CD4-positive, alpha-beta T cell treated with Interleukin-2 at 100 ng/mL for 4 hours (primary cell): ENCODE measurements at regions not wholly inside any gene's neighbourhood (a gene's known extent, or its start where the extent isn't known, plus 50 kb on each side); places are given as distances from the start of the nearest gene placed in this dataset.
A peak's percentile ranks its signal among the peaks of the same experiment; 100 is the strongest.
"Not testable (repeated sequence)": the region's sequence is repeated elsewhere in the genome, so short reads cannot be mapped to it uniquely, and the experiment has no call there.

ENCODE experiments used
- DNase-seq: peaks from one replicate; pipeline ENCODE4 v3.0.0-alpha.2; 2020; ENCODE audit warnings: low spot score

DNA sequence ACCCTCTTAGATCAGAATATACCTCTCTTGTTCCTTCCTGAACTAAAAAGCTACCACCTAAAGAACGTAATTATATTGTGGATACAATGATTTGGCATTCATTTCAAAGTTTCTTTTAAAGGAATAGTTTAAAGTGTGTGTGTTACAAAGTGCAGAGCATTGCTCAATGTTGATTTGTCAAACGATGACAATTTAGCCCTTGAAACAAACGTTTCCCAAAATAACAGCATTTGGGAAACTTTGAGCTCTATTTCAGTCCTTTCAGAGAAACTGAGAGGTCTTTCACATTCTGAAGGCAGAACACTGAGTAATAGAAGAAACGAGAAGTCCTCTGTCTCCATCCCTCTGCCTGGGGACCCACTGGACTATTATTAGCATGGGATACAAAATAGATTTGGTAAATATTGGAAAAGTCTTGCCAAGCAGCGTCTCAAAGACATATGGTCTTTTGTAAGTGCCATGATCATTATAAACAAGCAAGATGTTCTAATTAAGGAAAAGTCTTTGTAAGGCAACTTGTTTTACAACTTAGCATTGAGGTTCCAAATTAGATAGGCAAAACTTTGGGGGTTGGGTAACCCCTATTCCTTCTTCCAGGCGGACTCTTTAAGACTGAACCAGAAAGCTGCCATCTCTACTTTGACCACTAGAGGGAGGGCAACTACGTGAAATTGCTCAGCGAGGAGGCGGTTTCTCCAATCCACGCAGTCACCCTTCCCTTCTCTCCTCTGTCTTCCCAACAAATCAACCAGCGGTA is 208.8 kb downstream of the RNF144B start:
- peak; percentile 55 for DNase-seq

DNA sequence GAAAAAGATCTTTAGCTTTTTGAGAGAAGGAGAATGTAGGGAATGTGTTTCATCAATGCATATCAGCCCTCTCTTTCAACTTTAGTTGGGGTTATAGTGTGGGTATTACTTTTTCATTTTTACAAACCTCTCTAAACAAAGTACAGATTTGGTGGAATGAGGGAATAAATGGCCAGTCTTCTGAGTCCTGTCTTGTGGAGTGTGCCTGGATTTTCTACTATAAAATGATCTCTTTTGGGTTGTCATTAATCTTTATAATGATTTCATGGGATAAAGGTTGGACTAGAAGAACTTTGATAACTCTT is 209.3 kb downstream of the RNF144B start:
- DNase-seq = no peak

DNA sequence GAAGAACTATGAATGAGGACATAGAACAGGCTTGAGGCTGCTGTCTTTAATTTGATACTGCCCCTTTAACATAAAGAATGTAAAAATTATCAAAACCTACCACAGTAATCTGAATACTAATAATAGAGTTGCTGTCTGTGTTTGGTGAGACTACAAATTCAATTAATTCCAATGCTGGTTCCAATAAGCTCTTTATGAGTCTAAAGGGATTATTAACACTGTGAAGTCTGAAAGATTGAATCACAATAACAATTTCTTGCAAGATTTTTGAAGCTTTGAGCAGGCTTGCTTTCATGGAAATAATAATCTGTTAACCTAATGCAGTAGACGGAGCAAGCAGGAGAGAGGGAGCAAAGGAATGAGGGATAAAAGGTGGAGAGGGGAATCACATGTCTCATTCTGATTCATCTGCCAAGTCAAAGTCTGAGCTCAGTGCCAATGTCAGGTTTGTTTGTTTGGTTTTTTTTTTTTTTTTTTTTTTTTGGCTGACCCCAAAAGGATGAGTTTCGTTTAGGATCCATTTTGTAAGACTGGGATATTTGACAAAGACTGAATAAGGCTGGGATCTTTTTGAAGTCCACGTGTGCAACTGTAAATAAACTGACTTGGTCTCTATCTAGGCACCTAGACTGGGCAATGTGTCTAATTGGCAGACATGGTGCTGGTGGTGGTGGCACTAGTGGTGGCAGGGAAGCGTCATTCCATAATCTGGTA is 211.6 kb downstream of the RNF144B start:
- DNase-seq = no peak

DNA sequence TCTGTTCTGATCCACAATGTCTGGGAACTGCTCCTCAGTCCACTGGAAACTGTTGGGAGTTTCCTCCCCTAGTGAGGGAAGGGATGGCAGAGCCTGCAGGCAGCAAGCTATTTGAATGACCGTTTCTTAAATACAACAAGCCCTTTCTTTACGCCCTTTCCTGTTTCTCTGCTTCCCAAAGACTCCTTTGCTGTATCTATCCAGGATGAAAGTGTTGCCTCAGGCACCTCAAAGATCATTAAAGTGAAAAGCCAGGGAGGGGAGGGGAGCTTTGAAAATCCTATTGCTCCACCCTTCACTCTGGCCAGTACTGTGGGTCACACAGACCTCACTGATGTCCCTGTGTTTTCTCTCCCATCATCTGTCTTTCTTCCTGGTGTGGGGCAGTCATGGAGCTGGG is 213.1 kb downstream of the RNF144B start:
- DNase-seq = no peak

DNA sequence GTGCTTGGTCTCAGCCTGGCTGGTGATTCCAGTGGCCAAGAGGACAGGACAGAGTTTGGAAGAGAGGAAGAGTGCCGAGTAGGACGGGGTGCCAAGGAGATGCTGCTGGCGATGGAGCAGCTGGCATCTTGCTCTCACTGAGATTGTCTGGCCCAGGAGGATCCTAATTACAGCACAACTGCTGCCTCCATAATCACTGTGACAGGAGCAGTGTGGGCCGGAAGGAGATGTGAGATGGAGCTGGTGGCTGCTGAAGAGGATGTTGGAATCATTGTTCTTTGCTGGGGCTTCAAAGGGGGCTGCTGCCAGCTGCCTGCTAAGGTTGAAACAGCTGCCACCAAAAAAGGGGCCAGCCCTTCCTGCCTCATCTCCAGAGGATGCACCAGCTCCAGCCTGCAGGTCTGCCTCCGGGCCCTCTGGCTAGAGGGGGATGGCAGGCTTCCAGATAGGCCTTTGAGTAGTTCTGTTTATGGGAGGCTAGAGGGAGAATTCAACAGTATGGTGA is 214.4 kb downstream of the RNF144B start:
- DNase-seq = no peak

DNA sequence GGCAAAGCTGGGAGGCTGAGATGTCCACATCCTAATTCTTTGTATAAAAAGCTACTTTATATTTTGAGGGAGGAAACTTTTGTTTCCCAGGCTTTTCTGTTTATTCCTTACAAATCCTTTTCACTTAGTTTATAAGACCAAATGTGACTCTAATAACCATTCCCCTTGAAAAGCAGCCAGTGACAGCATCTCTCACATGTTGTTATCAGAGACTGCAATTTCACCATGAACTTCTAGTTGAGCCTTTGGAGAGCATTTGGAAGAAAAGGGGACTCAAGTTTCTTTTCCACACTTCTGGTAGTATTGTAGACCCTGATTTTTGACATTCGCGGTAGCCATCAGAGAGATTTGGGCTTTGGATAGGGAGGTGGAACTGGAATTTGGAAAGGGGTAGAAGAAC is 215.8 kb downstream of the RNF144B start:
- DNase-seq = no peak

DNA sequence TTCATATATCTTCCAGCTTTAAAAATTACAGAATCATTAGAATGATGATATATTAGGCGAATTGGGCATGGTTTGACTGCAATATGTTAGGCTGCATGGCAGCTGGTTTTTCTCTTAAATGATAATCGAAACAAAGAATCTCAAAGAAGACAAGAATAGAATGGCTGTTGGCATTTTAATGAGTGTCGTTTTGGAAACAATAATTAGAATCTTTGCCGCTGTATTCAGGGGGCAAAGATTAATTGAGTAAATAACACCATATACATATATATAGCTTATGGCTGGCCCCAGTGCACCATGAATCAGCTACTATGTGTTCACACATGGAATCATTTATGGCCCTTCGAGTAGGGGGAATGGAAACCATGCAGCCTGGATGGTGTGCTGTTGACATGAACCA is 216.2 kb downstream of the RNF144B start:
- no peak for DNase-seq

DNA sequence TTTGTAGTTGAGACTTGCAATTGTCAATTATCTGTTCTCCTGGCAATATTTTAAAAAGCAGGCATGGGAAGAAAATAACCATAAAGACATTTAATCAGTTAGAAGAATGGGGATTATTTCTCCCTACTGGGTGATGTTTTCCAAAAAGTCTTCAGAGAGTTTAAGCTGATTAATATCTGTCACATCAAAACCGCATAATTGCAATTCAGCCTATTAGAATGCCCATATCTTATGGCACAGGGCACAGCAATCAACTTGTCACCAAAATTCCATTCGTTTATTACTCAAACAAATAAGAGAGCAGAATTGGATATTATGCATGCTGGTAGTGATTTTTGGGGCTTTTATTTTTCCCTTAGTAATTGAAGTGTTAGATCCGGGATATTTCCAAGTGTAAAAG is 218.7 kb downstream of the RNF144B start:
- DNase-seq = no peak

DNA sequence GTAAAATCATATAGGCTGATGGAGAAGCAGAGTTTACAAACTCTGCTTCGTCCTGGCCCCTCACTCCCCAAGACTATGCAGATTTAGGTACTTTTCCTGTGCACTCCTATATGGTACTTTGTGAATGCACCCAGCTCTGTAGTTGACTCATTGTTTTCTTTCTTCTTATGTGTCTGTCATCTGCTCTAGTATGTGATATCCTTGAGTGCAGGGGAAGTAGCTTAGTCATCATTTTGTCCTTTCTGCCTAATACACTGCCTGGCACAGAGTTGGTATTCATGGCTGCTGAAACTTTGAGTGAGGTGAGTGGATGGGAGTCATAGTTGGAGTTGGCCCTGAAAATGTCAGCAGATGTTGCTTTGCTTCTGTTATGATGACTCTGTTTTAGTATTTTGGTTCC is 222.6 kb downstream of the RNF144B start:
- no peak for DNase-seq

DNA sequence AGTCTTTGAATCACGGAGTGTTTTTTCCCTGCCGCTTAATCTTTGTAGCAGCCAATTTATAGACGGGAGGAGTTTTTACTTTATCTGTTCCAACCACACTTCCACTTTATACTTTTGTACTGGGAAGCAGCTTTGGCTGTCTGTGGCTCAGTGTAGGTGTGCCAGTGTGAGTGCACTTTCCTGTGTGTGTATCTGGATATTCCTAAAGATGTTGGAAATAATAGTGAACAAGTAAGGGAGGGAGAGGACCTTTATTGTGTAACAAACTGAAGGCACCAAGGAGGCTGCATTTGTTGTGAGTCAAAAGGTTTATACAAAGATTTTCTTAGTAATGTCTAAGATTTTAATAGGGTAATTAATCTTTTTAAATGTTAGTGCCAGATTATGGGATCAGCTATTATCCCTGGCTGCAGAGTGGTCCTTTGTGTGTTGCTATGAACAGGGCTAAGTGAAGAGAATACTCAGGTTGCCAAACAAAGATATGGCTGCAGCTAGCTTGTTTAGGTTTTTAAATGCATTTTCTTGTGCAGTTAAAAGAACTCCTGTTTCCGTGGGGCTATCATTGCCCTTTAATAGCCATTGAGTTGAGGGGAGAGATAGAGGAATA is 226.3 kb downstream of the RNF144B start:
- DNase-seq = no peak

DNA sequence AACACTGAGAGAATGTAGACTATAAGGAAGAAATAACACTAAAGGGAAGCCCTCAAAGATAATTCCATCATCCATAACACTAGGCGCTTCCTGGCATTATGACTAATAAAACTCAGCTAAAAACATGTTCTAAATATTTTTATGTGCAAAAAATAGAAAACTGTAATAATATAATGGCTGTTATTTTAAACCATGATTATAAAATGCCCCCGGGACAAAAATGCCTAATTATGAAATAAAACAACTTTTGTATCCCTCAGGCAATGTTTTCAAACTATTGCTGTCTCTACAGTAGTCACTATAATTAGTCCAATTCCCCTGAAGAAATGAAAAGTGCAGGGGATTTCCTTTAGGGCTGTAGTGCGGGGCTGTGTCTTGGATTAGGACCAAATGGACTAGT is 242.4 kb downstream of the RNF144B start:
- DNase-seq = no peak

DNA sequence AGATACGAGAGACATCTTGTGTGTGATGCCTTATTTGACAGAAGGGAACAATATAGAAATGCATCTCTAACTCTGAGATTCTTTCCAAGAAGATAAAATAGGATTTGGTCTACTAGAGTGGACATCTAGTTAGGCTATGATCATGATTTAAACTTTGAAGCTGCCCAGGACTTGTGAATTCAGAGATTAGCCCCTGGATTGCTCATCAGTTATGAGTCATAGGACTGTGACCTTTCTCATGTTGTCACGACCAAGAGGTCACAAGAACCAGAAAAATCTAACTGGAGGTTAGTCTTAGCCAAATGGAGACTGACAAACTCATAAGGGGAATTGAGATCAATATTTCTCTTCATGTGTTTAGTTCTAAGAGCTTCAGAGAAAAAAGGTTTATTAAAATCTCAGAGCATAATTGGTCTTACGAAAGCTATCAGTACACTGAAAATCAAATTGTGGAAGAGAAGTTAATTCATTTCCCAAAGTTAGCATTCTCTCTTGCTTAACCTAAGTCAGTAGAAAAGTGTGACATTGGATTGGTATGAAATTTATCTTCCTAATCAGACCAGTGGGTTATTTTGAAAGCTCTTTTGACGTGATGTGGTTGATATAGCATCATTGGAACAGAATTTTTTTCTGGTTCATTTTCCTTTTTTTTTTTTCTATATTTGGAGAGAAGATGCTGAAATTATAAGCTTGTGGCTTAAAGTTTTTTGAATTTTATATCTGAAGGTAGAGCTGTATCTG is 245.7 kb downstream of the RNF144B start:
- no peak for DNase-seq

DNA sequence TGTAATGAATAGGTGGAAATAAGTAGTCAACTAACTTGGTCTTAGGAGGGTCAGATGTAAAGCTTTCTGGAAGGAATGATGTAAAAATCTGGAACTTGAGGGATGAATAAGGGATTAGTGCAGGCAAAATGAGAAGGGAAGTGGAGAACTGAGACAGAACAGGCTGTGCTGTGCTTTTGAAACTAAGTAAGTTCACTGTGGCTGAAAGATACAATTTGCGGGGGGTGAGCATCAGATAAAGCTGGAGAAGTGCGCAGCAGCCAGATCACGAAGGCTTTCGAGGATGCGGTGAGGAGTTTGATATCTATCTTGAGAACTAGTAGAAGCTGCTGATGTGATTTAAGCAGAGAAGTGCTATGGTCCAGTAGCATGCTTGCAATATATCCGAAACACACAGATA is 247.8 kb downstream of the RNF144B start:
- no peak for DNase-seq

DNA sequence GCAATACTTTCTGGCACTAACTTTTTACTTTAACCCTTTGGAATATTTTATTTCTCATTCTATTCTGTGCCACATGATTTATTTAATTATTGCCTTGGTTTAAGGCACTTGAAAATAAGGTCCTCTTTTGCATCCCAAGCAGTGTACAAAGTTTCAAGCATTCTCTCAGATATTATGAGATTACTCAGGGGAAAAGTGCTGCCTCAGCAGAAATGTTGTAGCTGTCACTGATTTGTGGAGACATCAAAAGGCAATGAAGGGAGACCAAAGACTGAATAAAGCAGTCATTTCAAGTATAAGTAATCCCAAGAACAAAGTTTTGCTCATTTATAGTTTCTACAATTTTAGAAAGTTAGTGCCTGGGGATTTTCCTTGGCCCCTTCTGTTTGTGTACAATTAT is 253.0 kb downstream of the RNF144B start:
- no peak for DNase-seq

DNA sequence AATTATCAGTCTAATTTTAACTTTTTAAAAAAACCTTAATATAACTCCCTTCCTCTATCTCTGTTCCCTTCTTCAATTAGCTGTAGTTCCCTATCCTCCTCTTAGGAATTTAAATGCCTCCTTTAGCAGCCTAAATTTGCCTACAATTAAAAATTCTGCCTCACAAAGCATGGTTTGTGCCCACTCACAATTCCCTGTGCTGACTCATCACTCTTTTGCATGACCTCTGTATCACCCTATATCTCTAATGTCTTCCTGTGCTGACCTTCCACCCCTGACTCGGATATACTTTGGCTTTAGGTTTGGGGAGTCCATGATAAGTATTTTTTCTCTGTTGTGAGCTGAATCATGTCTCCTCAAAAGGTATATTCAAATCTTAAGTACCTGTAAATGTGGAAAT is 253.6 kb downstream of the RNF144B start:
- DNase-seq = no peak

DNA sequence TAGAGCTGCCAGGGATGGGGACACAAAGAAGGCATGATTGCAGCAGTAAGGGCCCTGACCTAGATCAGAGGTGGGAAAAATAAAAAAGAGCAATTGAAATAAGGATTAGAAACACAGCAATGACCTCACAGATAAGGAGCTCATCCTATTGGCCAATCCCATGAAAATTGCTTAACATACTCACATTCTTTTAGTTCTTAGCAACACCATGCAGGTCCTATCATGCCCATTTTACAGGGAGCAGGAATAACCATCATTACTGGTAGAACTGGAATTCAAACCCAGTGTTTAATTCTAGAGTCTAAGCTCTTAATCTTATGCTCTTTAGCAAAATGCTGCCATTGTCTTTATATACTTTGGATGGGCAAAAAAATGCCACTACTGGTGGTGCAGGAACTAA is 267.7 kb downstream of the RNF144B start:
- no peak for DNase-seq

DNA sequence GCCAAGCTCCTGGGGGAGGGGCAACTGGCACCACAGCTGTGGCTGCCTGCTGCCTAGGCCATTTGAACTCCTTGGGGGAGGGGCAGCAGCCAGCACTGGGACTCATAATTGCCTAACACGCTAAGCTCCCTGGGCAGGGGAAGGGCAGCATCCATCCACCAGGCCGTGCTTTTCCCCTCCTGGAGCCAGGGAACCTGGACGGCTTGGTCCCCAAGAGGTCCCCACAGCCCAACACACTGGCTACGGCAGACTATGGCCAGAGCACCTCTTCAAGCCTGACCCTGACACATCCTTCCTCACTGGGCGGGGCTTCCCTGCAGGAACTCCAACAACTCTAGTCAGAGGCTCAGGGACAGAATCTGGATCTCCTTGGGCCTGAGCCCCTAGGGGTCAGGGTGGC is 269.4 kb downstream of the RNF144B start:
- no peak for DNase-seq

DNA sequence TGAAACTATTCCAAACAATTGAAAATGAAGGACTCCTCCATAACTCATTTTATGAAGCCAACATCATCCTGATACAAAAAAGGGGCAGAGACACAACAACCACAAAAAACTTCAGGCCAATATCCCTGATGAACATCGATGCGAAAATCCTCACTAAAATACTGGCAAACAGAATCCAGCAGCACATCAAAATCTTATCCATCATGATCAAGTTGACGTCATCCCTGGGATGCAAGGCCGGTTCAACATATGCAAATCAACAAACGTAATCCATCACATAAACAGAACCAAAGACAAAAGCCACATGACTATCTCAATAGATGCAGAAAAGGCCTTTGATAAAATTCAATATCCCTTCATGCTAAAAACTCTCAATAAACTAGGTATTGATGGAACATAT is 272.8 kb downstream of the RNF144B start:
- DNase-seq = not testable (repeated sequence)

DNA sequence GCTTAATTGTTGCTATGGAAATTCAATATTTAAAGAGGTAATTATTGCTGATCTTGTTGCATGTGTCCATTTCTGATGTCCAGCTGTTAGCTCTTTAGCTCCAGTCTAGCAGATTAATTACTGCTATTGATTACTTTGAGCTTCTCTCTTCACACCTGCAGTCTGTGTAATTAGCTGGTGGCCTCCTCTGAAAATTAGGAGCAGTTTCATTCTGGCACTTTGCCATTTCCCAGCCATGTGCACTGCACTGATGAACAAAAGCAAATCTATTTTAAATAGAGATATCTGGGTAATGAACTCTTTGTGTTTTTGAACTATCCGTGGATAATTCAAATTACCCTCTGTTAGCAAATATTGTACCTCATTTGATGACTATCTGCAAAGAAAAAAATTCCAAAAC is 275.9 kb downstream of the RNF144B start:
- DNase-seq = no peak

DNA sequence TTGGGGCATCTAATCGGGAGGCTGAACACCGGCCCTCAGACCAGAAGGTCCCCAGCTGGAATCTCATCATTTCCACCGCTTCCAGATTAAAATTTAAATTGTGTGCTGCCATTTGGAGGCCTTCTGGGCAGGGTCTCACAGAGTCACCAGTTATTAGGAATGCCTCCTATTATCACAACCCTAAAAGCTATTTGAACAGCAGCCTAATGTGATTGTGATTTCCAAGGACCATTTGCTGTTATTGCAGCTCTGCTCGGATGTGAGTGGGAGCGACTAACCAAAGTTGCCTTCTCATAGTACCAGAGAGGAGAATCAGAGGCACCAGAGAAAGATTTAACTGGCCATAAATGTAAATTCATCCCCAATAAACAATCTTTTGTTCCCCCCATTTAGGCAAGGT is 277.3 kb downstream of the RNF144B start:
- no peak for DNase-seq

DNA sequence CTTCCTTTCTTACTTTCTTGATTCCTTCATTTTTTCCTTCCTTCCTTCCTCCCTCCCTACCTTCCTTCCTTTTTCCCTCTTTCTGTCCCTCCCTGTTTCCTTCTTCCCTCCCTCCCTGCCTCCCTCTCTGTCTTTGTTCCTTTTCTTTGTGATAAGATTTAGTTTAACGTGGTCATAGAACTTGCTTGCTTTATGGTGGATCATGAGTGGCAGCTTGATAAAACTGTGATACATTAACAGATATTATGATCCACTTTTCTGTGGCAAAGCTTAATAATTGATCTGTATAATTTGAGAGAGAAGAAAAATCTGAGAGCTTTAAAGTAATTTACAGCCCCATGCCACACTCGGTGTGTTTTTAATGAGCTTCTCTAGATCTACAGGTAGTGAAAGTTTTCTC is 280.5 kb downstream of the RNF144B start:
- no peak for DNase-seq

DNA sequence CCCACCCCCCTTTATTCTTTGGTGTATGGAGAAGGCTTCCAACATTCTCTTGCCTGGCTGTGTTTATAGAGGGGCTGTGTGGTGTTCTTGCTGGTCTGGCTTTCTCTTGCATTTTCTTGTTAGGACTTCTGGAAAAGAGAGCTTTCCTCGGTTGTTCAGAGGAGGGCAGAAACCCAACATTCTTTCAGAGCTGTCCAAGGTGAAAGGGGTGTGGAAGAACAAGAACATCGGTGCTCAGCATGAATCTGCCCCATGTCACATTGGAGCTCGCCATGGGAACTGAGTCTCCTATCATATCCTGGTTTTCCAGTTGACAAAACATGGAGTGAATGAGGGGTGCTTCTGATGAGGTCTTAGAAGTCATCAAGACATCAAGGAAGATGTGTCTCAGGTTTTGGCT is 281.8 kb downstream of the RNF144B start:
- DNase-seq = no peak

DNA sequence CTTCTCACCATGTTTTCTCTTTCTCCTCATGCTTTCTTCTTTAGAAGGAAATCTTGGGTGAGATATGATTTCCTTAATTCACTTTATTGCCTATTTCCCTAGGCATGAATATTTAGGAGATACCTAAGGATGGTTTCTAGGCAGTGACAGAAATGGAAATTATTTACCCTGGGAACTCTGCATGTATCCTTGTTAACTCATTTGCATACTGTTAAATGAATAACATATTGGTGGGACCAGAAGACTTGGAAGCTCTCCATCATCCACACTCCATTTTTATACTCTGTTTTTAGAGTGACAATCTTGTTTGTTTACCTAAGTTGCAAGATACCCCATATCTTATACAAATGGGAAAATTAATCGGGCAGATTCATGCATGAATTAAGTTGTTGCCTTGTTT is 285.7 kb downstream of the RNF144B start:
- no peak for DNase-seq
